CD4-positive, alpha-beta memory T cell (primary cell): ENCODE measurements at regions not wholly inside any gene's neighbourhood (a gene's known extent, or its start where the extent isn't known, plus 50 kb on each side); places are given as distances from the start of the nearest gene placed in this dataset.
"Not testable (repeated sequence)": the region's sequence is repeated elsewhere in the genome, so short reads cannot be mapped to it uniquely, and the experiment has no call there.

Experiments used
- CTCF ChIA-PET: fragments of 350-600 bp; sonication (Branson Sonifier 250); formaldehyde crosslinking; loops from one replicate; lab custom pipeline; 2021; ENCODE audit warnings: inconsistent platforms; ENCODE audit not compliant: partially characterized antibody; lab: Charles Lee
- POLR2A ChIA-PET: fragments of 350-600 bp; sonication (Branson Sonifier 250); formaldehyde crosslinking; loops from one replicate; lab custom pipeline; 2021; ENCODE audit not compliant: partially characterized antibody; lab: Charles Lee
- DNase-seq, 5 donors: peaks; one replicate each; pipeline versions ENCODE4 v3.0.0 to v3.0.0-alpha.2; 2020 to 2022; ENCODE audit warnings: mixed read lengths in 1 of 5
- H3K27ac ChIP-seq: one replicate; pipeline ENCODE4 v1.7.0; 2013; ENCODE audit warnings: low read depth, low read length
- H3K27me3 ChIP-seq: 2 replicates; pipeline ENCODE4 v1.7.0; 2013; ENCODE audit warnings: mild to moderate bottlenecking, low read length, moderate library complexity; ENCODE audit not compliant: insufficient read depth
- H3K36me3 ChIP-seq: 2 replicates; pipeline ENCODE4 v1.7.0; 2013; ENCODE audit warnings: mild to moderate bottlenecking, low read length, moderate library complexity; ENCODE audit not compliant: insufficient read depth
- H3K4me1 ChIP-seq: 2 replicates; pipeline ENCODE4 v1.7.0; 2013; ENCODE audit warnings: mild to moderate bottlenecking, low read length, moderate library complexity; ENCODE audit not compliant: insufficient read depth
- H3K4me3 ChIP-seq, 2 donors: one replicate each; pipeline ENCODE4 v1.7.0; 2013; ENCODE audit warnings: low read length in 2 of 2, mild to moderate bottlenecking in 1 of 2
- H3K9me3 ChIP-seq, 2 donors: one replicate each; pipeline ENCODE4 v1.7.0; 2013; ENCODE audit warnings: low read length in 2 of 2, control low read depth in 1 of 2; ENCODE audit not compliant: control insufficient read depth in 1 of 2
- H3K27ac Mint-ChIP-seq, 7 donors: one replicate each; pipeline ENCODE4 v1.8.0; 2020 to 2021; ENCODE audit warnings: mixed read lengths in 7 of 7, mild to moderate bottlenecking in 6 of 7, inconsistent platforms in 3 of 7, moderate library complexity in 3 of 7
- H3K27me3 Mint-ChIP-seq, 2 donors: one replicate each; pipeline ENCODE4 v1.8.0; 2020 to 2021; ENCODE audit warnings: mixed read lengths in 2 of 2
- H3K36me3 Mint-ChIP-seq, 2 donors: one replicate each; pipeline ENCODE4 v1.8.0; 2020 to 2021; ENCODE audit warnings: mixed read lengths in 2 of 2, inconsistent platforms in 1 of 2, mild to moderate bottlenecking in 1 of 2
- H3K4me1 Mint-ChIP-seq, 4 donors: one replicate each; pipeline ENCODE4 v1.8.0; 2020 to 2021; ENCODE audit warnings: mixed read lengths in 4 of 4, mild to moderate bottlenecking in 1 of 4
- H3K4me3 Mint-ChIP-seq, 8 donors: one replicate each; pipeline ENCODE4 v1.8.0; 2020 to 2021; ENCODE audit warnings: mixed read lengths in 8 of 8, mild to moderate bottlenecking in 7 of 8, moderate library complexity in 6 of 8, inconsistent platforms in 3 of 8
- H3K9me3 Mint-ChIP-seq, 8 donors: one replicate each; pipeline ENCODE4 v1.8.0; 2020 to 2021; ENCODE audit warnings: mixed read lengths in 8 of 8, mild to moderate bottlenecking in 5 of 8, inconsistent platforms in 3 of 8, moderate library complexity in 1 of 8
- intact Hi-C: fragments of 100-400 bp; cut with micrococcal nuclease; formaldehyde crosslinking; loops from one replicate; pipeline ENCODE4 v1.15.1; 2023

DNA sequence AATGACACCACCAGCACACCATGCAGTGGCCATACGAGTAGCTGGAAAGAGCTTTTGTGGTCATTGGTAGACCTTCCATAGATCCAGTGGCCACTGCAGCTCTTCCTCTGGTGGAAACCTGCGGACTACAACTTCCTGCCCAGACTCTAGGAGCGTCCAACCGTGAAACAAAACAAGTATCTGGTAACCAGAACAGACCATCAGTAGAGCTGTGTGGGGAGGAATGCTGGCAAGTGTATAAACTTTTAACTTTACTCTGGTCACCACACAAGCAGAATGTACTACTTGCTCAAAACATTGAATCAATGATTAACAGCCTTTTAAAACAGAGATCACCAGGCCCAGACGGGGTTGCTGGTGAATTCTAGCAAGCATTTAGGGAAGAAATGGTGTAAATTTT lies 154.7 kb upstream of the DGKB start:
- no peak overlapping the region for H3K4me3 ChIP-seq
- H3K4me1 Mint-ChIP-seq = no peaks in the 10 kb centered on the region
- no peaks in the 10 kb centered on the region for H3K4me1 ChIP-seq
- POLR2A ChIA-PET = no interaction called here
- DNase-seq = no peak
- no peaks in the 10 kb centered on the region for H3K27me3 Mint-ChIP-seq
- peak overlapping the region in 1 of 7 donors; percentile 41 for H3K27ac Mint-ChIP-seq
- H3K4me3 Mint-ChIP-seq = no peak overlapping the region
- no peaks in the 10 kb centered on the region for H3K9me3 ChIP-seq
- H3K27me3 ChIP-seq = no peaks in the 10 kb centered on the region
- H3K27ac ChIP-seq = no peak overlapping the region
- H3K36me3 Mint-ChIP-seq = no peaks in the 10 kb centered on the region
- no peaks in the 10 kb centered on the region for H3K36me3 ChIP-seq
- CTCF ChIA-PET = no interaction called here
- intact Hi-C loops = no loop called here
- H3K9me3 Mint-ChIP-seq = peaks cover 0 to 5% (median 2%) of the 10 kb centered on the region in 8 donors

DNA sequence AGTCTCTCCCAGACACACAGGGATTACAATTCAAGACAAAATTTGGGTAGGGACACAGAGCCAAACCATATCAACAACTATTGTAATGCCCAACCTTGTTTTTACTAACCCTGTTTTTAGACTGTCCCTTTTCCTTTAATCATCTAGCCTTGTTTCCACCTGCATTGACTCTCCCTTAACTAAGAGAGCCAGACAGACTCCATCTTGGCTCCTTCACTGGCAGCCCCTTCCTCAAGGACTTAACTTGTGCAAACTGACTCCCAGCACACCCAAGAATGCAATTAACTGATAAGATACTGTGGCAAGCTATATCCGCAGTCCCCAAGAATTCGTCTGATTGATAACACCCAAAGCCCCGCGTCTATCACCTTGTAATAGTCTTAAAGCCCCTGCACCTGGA lies 151.8 kb upstream of the DGKB start:
- H3K27ac ChIP-seq, H3K4me3 Mint-ChIP-seq, POLR2A ChIA-PET, H3K36me3 ChIP-seq, H3K9me3 ChIP-seq, H3K4me1 ChIP-seq, H3K27me3 Mint-ChIP-seq, DNase-seq, H3K9me3 Mint-ChIP-seq, intact Hi-C loops, H3K27me3 ChIP-seq, H3K4me3 ChIP-seq, H3K4me1 Mint-ChIP-seq, H3K36me3 Mint-ChIP-seq, H3K27ac Mint-ChIP-seq, CTCF ChIA-PET: not testable (repeated sequence)

DNA sequence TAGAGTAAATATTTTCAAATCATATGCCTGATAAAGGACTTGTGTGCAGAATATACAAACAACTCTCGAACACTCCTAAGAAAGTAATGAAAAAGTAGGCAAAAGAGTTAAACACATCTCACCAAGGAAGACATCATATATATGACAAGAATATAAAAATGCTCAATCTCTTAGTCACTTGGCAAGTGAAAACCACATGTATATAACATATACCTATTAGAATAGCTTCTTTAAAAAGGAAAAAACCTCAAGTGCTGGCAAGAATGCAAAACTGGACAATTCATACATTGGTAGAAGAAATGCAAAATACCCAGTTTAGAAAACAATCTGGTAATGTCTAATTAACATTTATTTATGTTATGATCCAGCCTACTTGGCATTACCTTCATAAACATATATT lies 146.6 kb upstream of the DGKB start:
- intact Hi-C loops = no loop called here
- Histone ChIP-seq H3K9me3 (no peaks in the 10 kb centered on the region), H3K36me3 (no peaks in the 10 kb centered on the region), H3K27ac (no peak overlapping the region), H3K4me1 (no peaks in the 10 kb centered on the region), H3K4me3 (no peak overlapping the region), H3K27me3 (no peaks in the 10 kb centered on the region)
- ChIA-PET POLR2A (no interaction called here), CTCF (no interaction called here)
- H3K27me3 Mint-ChIP-seq = no peaks in the 10 kb centered on the region
- no peaks in the 10 kb centered on the region for H3K36me3 Mint-ChIP-seq
- no peak overlapping the region for H3K4me3 Mint-ChIP-seq
- H3K4me1 Mint-ChIP-seq = no peaks in the 10 kb centered on the region
- H3K9me3 Mint-ChIP-seq = peaks cover 0 to 10% (median 0%) of the 10 kb centered on the region in 8 donors
- H3K27ac Mint-ChIP-seq = no peak overlapping the region
- DNase-seq = no peak

DNA sequence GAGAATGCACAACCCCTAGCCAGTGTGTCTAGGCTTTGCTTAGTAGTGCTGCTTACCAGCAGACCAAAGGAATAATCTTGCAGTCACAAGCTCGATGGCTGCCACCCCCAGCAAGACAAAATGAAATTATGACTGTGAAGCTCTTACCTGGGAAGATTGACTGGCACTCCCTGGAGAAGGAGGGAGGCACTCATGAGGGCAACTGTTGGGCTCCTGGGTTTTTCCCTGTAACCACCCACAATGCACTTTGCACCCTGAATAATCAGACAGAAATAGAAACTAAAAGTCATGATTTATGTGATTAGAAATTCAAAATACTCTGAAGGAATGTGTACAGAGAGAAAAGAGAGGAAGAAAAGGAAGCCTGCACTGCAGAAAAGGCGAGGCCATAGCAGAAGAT lies 144.3 kb upstream of the DGKB start:
- Histone ChIP-seq H3K4me3 (no peak overlapping the region), H3K4me1 (no peaks in the 10 kb centered on the region), H3K9me3 (no peaks in the 10 kb centered on the region), H3K27ac (no peak overlapping the region), H3K36me3 (no peaks in the 10 kb centered on the region), H3K27me3 (no peaks in the 10 kb centered on the region)
- Mint-ChIP-seq H3K9me3 (peaks cover 0 to 8% (median 0%) of the 10 kb centered on the region in 8 donors), H3K4me3 (no peak overlapping the region), H3K36me3 (no peaks in the 10 kb centered on the region), H3K4me1 (no peaks in the 10 kb centered on the region), H3K27me3 (no peaks in the 10 kb centered on the region), H3K27ac (no peak overlapping the region)
- intact Hi-C loops = no loop called here
- no peak for DNase-seq
- ChIA-PET CTCF (no interaction called here), POLR2A (no interaction called here)

DNA sequence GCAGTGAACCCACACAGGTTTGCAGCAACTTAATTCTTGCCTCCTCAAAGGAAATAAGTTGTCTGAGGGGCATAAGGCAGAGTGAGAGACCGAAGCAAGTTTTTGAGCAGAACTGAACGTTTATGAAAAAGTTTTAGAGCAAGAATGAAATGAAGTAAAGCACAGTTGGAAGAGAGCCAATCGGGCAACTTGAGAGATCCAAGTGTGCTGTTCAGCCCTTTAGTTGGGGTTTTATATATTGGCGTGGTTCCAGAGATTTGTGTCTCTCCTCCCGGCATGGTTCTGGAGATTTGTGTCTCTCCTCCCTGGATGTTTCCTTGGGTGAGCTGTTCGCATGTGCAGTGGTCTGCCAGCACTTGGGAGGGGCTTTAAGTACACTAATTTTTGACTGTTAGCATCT lies 141.4 kb upstream of the DGKB start:
- Histone ChIP-seq H3K9me3 (no peaks in the 10 kb centered on the region), H3K27me3 (no peaks in the 10 kb centered on the region), H3K4me3 (no peak overlapping the region), H3K36me3 (no peaks in the 10 kb centered on the region), H3K27ac (no peak overlapping the region), H3K4me1 (no peaks in the 10 kb centered on the region)
- DNase-seq = no peak
- H3K36me3 Mint-ChIP-seq = no peaks in the 10 kb centered on the region
- H3K27ac Mint-ChIP-seq = no peak overlapping the region
- H3K4me3 Mint-ChIP-seq = no peak overlapping the region
- ChIA-PET POLR2A (no interaction called here), CTCF (no interaction called here)
- H3K4me1 Mint-ChIP-seq = no peaks in the 10 kb centered on the region
- intact Hi-C loops = no loop called here
- H3K9me3 Mint-ChIP-seq = peaks cover 0 to 8% (median 0%) of the 10 kb centered on the region in 8 donors
- no peaks in the 10 kb centered on the region for H3K27me3 Mint-ChIP-seq

DNA sequence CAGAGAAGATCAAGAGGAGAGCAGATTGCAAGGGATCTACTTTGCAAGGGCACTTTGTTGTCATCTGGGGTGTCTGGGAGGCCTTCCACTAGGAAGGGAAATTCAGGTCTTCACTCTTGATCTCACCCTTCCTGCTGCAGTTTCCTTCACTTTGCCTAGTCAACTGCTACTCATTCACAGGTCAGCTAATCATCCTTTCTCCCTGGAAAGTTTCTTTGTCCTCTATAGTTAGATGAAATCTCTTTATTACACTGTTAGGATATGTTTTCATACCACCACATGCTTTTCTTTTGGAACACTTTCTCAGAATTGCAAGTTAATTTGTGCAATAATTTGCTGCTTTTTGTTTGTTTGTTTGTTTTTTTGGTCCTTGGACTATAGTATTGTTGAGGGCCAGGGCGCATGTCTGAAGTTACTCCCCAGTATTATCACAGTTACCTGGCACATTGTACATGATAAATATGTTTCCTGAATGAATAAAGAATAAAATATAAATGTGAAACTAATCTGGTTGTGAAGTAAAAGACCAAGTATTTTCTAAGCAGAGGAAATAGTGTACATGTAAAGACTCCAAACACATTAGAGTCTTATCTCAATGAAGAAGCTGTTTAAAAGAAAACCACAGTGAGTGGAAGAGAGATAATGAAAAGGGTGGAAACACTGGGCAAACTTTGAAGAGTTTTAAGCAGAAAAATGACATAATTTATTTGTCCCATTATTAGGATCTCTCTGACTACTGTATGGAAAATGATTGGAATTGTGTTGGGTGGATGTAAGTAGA lies 139.9 kb upstream of the DGKB start:
- H3K36me3 Mint-ChIP-seq = no peaks in the 10 kb centered on the region
- Histone ChIP-seq H3K27me3 (no peaks in the 10 kb centered on the region), H3K9me3 (no peaks in the 10 kb centered on the region), H3K36me3 (no peaks in the 10 kb centered on the region), H3K27ac (no peak overlapping the region), H3K4me3 (no peak overlapping the region), H3K4me1 (no peaks in the 10 kb centered on the region)
- no peak for DNase-seq
- no peaks in the 10 kb centered on the region for H3K4me1 Mint-ChIP-seq
- no peak overlapping the region for H3K4me3 Mint-ChIP-seq
- ChIA-PET POLR2A (no interaction called here), CTCF (no interaction called here)
- H3K27ac Mint-ChIP-seq = no peak overlapping the region
- no peaks in the 10 kb centered on the region for H3K27me3 Mint-ChIP-seq
- intact Hi-C loops = no loop called here
- peaks cover 0 to 3% (median 0%) of the 10 kb centered on the region in 8 donors for H3K9me3 Mint-ChIP-seq

DNA sequence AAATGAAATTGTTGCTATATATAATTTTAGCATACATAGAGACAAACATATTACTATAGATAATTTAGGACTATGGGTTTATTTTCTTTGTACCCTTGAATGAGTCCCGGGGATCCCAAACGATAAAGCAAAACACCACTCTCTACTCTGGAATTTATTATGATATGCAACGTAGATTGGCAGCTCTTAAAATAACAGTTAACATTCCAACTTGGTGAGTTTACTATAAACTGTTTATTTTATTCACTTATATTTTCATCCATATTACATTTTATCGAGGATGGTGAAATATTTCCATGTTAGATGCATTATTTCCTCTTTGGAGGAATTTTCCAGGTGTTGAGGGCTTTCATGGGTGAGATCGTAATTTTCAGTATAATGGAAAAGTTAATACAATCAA lies 138.7 kb upstream of the DGKB start:
- intact Hi-C loops = no loop called here
- Mint-ChIP-seq H3K4me3 (no peak overlapping the region), H3K36me3 (no peaks in the 10 kb centered on the region), H3K27me3 (no peaks in the 10 kb centered on the region), H3K4me1 (no peaks in the 10 kb centered on the region), H3K27ac (no peak overlapping the region), H3K9me3 (peaks cover 0 to 3% (median 0%) of the 10 kb centered on the region in 8 donors)
- DNase-seq = no peak
- Histone ChIP-seq H3K27me3 (no peaks in the 10 kb centered on the region), H3K4me3 (no peak overlapping the region), H3K27ac (no peak overlapping the region), H3K36me3 (no peaks in the 10 kb centered on the region), H3K4me1 (no peaks in the 10 kb centered on the region), H3K9me3 (no peaks in the 10 kb centered on the region)
- ChIA-PET CTCF (no interaction called here), POLR2A (no interaction called here)
